ENCODE measurements at regions not wholly inside any gene's neighbourhood (a gene's known extent, or its start where the extent isn't known, plus 50 kb on each side); places are given as distances from the start of the nearest gene placed in this dataset.

GRCh38 chr1:191536791-191537429 is 621.4 kb upstream of the RGS18 start:
- Mint-ChIP-seq H3K4me1 (no peaks in the 10 kb centered on the region), H3K27me3 (ENCODE audit: low read depth) (no peaks in the 10 kb centered on the region), H3K4me3 (no peak overlapping the region), H3K9me3 (peaks cover 4% of the 10 kb centered on the region), H3K36me3 (ENCODE audit: low read depth) (peaks cover 2% of the 10 kb centered on the region), H3K27ac (ENCODE audit: unreplicated experiment) (no peak overlapping the region)
- no peak for TF ChIP-seq CTCF (conservative IDR thresholded peaks at IDR 0.05)
- DNase-seq (ENCODE audit: low read depth, low spot score): no peak

DNA sequence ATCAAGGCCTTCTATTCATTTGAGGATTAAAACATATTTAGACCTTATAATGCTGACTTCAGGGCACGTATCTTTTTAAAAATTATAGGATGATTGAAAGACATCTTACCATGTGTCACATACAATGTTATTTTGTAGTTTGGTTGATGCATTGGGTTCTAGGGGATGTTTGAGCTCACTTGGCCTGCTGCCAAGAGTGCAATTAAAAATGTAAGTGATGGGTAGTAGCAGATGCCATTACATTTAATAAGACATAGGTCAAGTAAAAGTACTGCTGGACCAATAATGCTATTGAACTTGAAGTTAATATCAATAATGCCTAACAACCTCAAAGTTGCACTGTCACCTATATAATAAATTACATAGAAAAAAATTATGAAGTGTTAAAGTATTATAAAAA is 616.5 kb upstream of the RGS18 start:
- Mint-ChIP-seq H3K4me1 (no peaks in the 10 kb centered on the region), H3K9me3 (peaks cover 3% of the 10 kb centered on the region), H3K36me3 (ENCODE audit: low read depth) (peaks cover 2% of the 10 kb centered on the region), H3K4me3 (no peak overlapping the region), H3K27ac (ENCODE audit: unreplicated experiment) (no peak overlapping the region), H3K27me3 (ENCODE audit: low read depth) (no peaks in the 10 kb centered on the region)
- DNase-seq (ENCODE audit: low read depth, low spot score): no peak
- TF ChIP-seq CTCF (conservative IDR thresholded peaks at IDR 0.05): no peak

DNA sequence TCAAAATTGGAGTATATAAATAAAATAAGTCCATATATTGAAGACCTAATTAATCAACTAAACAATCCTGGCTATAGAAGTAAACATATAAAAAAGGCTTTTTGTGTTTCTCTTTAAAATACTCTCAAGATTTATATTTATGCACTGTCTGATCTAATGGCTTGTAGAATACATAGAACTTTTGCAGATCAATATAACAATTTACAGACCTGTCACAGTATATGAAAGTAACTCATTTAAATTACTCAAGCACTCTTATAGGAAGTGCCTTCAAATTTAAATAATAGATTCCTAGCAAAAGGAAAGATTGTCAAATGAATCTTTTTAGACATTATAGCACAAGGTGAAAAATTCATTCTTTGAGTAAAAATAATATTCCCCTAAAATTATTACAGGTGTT is 615.8 kb upstream of the RGS18 start:
- no peaks in the 10 kb centered on the region for H3K4me1 Mint-ChIP-seq
- no peak overlapping the region for H3K27ac Mint-ChIP-seq (ENCODE audit: unreplicated experiment)
- no peak for DNase-seq (ENCODE audit: low read depth, low spot score)
- no peaks in the 10 kb centered on the region for H3K36me3 Mint-ChIP-seq (ENCODE audit: low read depth)
- H3K9me3 Mint-ChIP-seq: no peaks in the 10 kb centered on the region
- TF ChIP-seq CTCF (conservative IDR thresholded peaks at IDR 0.05): no peak
- no peak overlapping the region for H3K4me3 Mint-ChIP-seq
- H3K27me3 Mint-ChIP-seq (ENCODE audit: low read depth): no peaks in the 10 kb centered on the region

DNA sequence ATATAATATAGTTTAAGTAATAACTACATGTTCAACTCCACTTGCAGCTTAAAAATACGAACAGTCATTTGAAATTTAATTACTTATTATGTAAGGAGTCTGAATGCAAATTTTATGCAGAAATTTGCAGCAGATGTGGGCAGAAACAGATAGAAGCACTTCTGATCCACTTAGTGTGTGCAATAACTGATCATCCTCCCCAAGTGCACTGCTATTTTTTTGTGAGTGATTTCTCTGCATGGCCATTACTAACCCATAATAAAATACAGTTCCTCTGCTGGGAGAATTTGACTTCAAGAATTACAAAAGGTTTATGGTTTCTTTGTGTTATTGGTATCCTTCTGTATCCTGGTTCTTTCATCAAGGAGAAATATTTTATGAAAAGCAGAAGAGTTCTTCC is 611.5 kb upstream of the RGS18 start:
- no peaks in the 10 kb centered on the region for H3K9me3 Mint-ChIP-seq
- TF ChIP-seq CTCF (conservative IDR thresholded peaks at IDR 0.05): no peak
- H3K4me3 Mint-ChIP-seq: no peak overlapping the region
- H3K36me3 Mint-ChIP-seq (ENCODE audit: low read depth): no peaks in the 10 kb centered on the region
- H3K27ac Mint-ChIP-seq (ENCODE audit: unreplicated experiment): no peak overlapping the region
- H3K4me1 Mint-ChIP-seq: no peaks in the 10 kb centered on the region
- H3K27me3 Mint-ChIP-seq (ENCODE audit: low read depth): no peaks in the 10 kb centered on the region
- no peak for DNase-seq (ENCODE audit: low read depth, low spot score)

DNA sequence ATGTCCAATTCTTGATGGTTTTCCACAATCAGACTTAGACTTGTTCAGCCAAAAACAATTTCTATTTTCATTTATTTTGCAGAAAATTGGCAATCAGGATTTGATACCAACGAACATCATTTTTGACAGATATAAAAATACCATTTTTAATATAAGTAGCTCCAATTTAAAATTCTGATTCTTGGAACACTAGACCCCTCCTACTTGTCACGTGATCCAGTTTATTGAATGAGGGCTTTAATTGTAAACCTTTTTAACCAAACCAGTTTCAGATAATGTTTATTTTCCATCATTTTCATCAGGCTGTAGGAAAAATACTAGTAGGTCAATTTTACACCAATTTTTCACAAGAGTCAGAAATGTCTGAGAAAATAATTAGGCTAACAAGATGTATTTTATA is 607.2 kb upstream of the RGS18 start:
- Mint-ChIP-seq H3K36me3 (ENCODE audit: low read depth) (no peaks in the 10 kb centered on the region), H3K4me3 (no peak overlapping the region), H3K27ac (ENCODE audit: unreplicated experiment) (no peak overlapping the region), H3K4me1 (no peaks in the 10 kb centered on the region), H3K9me3 (no peaks in the 10 kb centered on the region), H3K27me3 (ENCODE audit: low read depth) (no peaks in the 10 kb centered on the region)
- no peak for DNase-seq (ENCODE audit: low read depth, low spot score)
- no peak for TF ChIP-seq CTCF (conservative IDR thresholded peaks at IDR 0.05)

All from neural crest cell (in vitro differentiated cells).